Subcutaneous abdominal adipose tissue (tissue), 5 donors: ENCODE measurements at regions not wholly inside any gene's neighbourhood (a gene's known extent, or its start where the extent isn't known, plus 50 kb on each side); places are given as distances from the start of the nearest gene placed in this dataset.

Source experiments
- H3K27ac ChIP-seq: one replicate; pipeline ENCODE4 v1.7.0; 2013; ENCODE audit warnings: low read depth, mild to moderate bottlenecking, inconsistent platforms, low read length, moderate library complexity
- H3K27me3 ChIP-seq, 5 donors: one replicate each; pipeline ENCODE4 v1.7.0; 2013; ENCODE audit warnings: low read length in 5 of 5, inconsistent platforms in 1 of 5; ENCODE audit not compliant: control insufficient read depth in 5 of 5, insufficient read depth in 4 of 5
- H3K36me3 ChIP-seq, 5 donors: one replicate each; pipeline ENCODE4 v1.7.0; 2013; ENCODE audit warnings: low read length in 5 of 5; ENCODE audit not compliant: control insufficient read depth in 5 of 5, insufficient read depth in 5 of 5
- H3K4me1 ChIP-seq, 5 donors: one replicate each; pipeline ENCODE4 v1.7.0; 2013; ENCODE audit warnings: low read length in 5 of 5, mild to moderate bottlenecking in 3 of 5, moderate library complexity in 1 of 5; ENCODE audit not compliant: control insufficient read depth in 5 of 5, insufficient read depth in 5 of 5
- H3K4me3 ChIP-seq, 5 donors: one replicate each; pipeline ENCODE4 v1.7.0; 2013; ENCODE audit warnings: low read length in 5 of 5, low read depth in 1 of 5
- H3K9ac ChIP-seq, 5 donors: one replicate each; pipeline ENCODE4 v1.7.0; 2013; ENCODE audit warnings: low read length in 5 of 5, mild to moderate bottlenecking in 4 of 5, moderate library complexity in 3 of 5
- H3K9me3 ChIP-seq, 5 donors: one replicate each; pipeline ENCODE4 v1.7.0; 2013; ENCODE audit warnings: low read length in 5 of 5; ENCODE audit not compliant: control insufficient read depth in 5 of 5
- donor health status: healthy.
- donor health status: healthy.
- donor health status: healthy.
- donor health status: healthy.
- donor health status: healthy.

DNA sequence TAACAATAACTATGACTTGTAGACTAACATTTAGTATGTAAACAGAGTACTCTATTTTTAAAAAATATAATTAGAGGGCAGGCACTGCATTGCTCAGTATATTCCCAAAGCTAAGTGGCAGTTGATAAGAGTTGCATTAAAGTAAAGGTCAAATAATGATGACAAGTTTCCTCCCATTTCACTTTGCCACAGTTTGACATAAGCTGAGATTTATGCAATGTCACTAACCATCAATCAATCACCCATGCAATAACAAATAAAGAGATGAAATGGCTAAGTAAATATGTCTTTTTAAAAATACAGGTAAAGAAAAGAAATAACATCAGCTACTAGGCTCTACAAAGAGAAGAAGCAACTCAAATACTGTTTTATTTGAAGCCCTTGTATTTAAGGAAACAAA is 673.4 kb downstream of the PCDH18 start:
- Histone ChIP-seq H3K36me3 (no peaks in the 10 kb centered on the region), H3K4me3 (no peak overlapping the region), H3K27me3 (no peaks in the 10 kb centered on the region), H3K4me1 (no peaks in the 10 kb centered on the region), H3K9ac (no peak overlapping the region), H3K9me3 (no peaks in the 10 kb centered on the region), H3K27ac (no peak overlapping the region)

- Histone ChIP-seq H3K36me3 (no peaks in the 10 kb centered on the region), H3K27ac (no peak overlapping the region), H3K4me3 (no peak overlapping the region), H3K27me3 (no peaks in the 10 kb centered on the region), H3K9ac (no peak overlapping the region), H3K9me3 (no peaks in the 10 kb centered on the region), H3K4me1 (no peaks in the 10 kb centered on the region)
These were observed 676.4 kb downstream of the PCDH18 start for GRCh38 chr4:136855886-136856285.

GRCh38 chr4:136850446-136850845 is 681.8 kb downstream of the PCDH18 start:
- H3K9ac ChIP-seq: no peak overlapping the region
- no peak overlapping the region for H3K4me3 ChIP-seq
- H3K27ac ChIP-seq: no peak overlapping the region
- H3K36me3 ChIP-seq: no peaks in the 10 kb centered on the region
- H3K9me3 ChIP-seq: peaks cover 0 to 2% (median 0%) of the 10 kb centered on the region in 5 donors
- no peaks in the 10 kb centered on the region for H3K4me1 ChIP-seq
- no peaks in the 10 kb centered on the region for H3K27me3 ChIP-seq

DNA sequence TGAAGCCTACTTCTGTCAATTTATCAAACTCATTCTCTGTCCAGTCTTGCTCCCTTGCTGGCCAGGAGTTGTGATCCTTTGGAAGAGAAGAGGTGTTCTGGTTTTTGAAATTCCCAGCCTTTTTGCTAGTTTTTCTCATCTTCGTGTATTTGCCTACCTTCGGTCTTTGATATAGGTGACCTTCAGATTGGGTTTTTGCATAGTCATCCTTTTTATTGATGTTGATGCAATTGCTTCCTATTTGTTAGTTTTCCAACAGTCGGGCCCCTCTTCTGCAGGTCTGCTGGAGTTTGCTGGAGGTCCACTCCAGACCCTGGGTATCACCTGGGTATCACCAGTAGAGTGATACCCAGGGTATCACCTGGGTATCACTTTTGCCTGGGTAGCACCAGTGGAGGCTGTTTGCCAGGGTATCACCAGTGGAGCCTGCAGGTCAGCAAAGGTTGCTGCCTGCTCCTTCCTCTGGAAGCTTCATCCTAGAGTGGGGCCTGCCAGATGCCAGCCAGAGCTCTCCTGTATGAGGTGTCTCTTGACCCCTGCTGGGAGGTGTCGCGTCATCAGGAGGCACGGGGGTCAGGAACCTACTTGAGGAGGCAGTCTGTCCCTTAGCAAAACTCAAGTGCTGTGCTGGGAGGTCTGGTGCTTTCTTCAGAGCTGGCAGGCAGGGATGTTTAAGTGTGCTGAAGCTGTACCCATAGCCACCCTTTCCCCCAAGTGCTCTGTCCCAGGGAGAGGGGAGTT is 684.2 kb downstream of the PCDH18 start:
- no peaks in the 10 kb centered on the region for H3K4me1 ChIP-seq
- no peaks in the 10 kb centered on the region for H3K36me3 ChIP-seq
- peaks cover 0 to 5% (median 0%) of the 10 kb centered on the region in 5 donors for H3K9me3 ChIP-seq
- no peak overlapping the region for H3K4me3 ChIP-seq
- H3K27me3 ChIP-seq: no peaks in the 10 kb centered on the region
- H3K9ac ChIP-seq: no peak overlapping the region
- H3K27ac ChIP-seq: no peak overlapping the region

DNA sequence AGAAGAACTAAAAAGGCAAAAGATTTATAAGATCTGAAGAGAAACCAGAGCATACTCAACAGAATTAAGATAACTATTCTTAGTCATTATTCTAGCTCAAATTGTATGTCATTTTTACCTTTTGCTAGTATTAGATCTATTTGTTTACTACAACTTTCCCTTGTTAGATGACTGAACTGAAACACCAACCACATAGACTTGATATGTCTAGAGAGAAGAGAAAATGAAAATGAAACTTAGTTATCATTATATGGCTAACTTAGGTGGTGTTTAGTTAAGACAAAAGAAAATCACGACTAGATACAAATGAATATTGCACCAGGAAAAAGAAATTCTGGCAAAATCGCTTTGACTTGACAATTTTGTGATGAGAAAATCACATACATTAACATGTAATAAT is 690.8 kb downstream of the PCDH18 start:
- Histone ChIP-seq H3K9me3 (peaks cover 0 to 8% (median 0%) of the 10 kb centered on the region in 5 donors), H3K36me3 (no peaks in the 10 kb centered on the region), H3K4me1 (no peaks in the 10 kb centered on the region), H3K4me3 (no peak overlapping the region), H3K9ac (no peak overlapping the region), H3K27me3 (no peaks in the 10 kb centered on the region), H3K27ac (no peak overlapping the region)

- no peaks in the 10 kb centered on the region for H3K4me1 ChIP-seq
- H3K9ac ChIP-seq: no peak overlapping the region
- H3K9me3 ChIP-seq: peaks cover 0 to 6% (median 0%) of the 10 kb centered on the region in 5 donors
- H3K27me3 ChIP-seq: no peaks in the 10 kb centered on the region
- no peak overlapping the region for H3K4me3 ChIP-seq
- H3K27ac ChIP-seq: no peak overlapping the region
- no peaks in the 10 kb centered on the region for H3K36me3 ChIP-seq
These were observed 693.7 kb downstream of the PCDH18 start for GRCh38 chr4:136838607-136839006.

- Histone ChIP-seq H3K4me1 (no peaks in the 10 kb centered on the region), H3K9ac (no peak overlapping the region), H3K9me3 (no peaks in the 10 kb centered on the region), H3K4me3 (no peak overlapping the region), H3K27ac (no peak overlapping the region), H3K36me3 (no peaks in the 10 kb centered on the region), H3K27me3 (no peaks in the 10 kb centered on the region)
These were observed 700.7 kb downstream of the PCDH18 start for GRCh38 chr4:136831553-136831952.

DNA sequence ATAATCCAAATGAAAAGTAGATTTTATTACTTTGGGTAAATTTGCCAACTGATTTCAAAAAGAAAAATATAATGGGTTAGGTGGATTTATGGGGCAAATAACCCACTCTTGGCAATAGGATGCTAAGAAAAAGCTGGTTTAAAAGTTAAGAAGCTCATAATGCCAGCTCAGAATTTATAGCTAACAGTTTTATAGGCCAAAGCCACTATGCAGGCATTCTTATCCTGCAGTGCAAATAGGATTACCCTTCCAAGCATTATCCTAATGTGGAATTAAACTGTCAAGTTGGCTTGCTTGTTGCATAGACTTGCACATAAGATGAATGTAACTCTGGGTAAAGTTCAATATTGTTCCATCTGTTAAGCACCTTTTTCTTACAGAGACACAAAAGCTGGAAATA is 703.0 kb downstream of the PCDH18 start:
- Histone ChIP-seq H3K4me1 (no peaks in the 10 kb centered on the region), H3K36me3 (no peaks in the 10 kb centered on the region), H3K4me3 (no peak overlapping the region), H3K9ac (no peak overlapping the region), H3K27ac (no peak overlapping the region), H3K27me3 (no peaks in the 10 kb centered on the region), H3K9me3 (no peaks in the 10 kb centered on the region)

GRCh38 chr4:136823020-136823419 is 709.3 kb downstream of the PCDH18 start:
- Histone ChIP-seq H3K9me3 (peaks cover 0 to 2% (median 0%) of the 10 kb centered on the region in 5 donors), H3K27me3 (no peaks in the 10 kb centered on the region), H3K9ac (no peak overlapping the region), H3K27ac (no peak overlapping the region), H3K36me3 (no peaks in the 10 kb centered on the region), H3K4me3 (no peak overlapping the region), H3K4me1 (no peaks in the 10 kb centered on the region)

DNA sequence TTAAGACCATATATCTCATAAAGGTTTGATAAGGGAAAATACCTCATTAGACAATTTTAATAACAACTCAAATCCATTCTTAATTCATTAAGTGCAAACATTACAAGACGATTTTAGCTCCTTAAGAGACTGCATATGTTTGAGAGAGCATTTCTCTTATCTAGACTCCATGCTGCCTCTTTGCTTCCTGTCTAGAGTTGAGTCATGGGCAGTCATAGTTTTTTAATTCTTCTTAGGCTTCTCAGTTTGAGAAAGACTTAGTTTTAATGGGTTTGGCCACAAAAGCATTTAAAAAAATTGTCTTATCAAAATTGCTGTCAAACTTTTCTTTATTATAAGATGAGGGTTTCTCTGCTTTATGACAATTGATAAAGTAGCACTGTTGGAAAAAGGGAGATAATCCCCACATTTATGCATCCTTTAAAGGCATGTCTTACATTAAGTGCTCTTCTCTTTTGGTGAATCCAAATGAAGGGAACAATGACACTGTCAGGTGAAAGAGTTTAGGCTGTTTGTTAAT is 713.4 kb downstream of the PCDH18 start:
- Histone ChIP-seq H3K4me3 (no peak overlapping the region), H3K27ac (no peak overlapping the region), H3K36me3 (no peaks in the 10 kb centered on the region), H3K9ac (no peak overlapping the region), H3K9me3 (peaks cover 0 to 2% (median 0%) of the 10 kb centered on the region in 5 donors), H3K4me1 (no peaks in the 10 kb centered on the region), H3K27me3 (no peaks in the 10 kb centered on the region)
